IMR-90 (cell line): ENCODE measurements at regions not wholly inside any gene's neighbourhood (a gene's known extent, or its start where the extent isn't known, plus 50 kb on each side); places are given as distances from the start of the nearest gene placed in this dataset.

Experiments
- BHLHE40 ChIP-seq: fragments of 150-350 bp; IDR thresholded peaks from 2 replicates; pipeline ENCODE4 v1.6.1; 2016; ENCODE audit warnings: mild to moderate bottlenecking, low read depth, low read length
- CEBPB ChIP-seq: IDR thresholded peaks from 2 replicates; pipeline ENCODE4 v1.6.1; 2012; ENCODE audit warnings: low read depth, low read length, improper control_type of control experiment
- CHD1 ChIP-seq: IDR thresholded peaks from 2 replicates; pipeline ENCODE4 v1.6.1; 2012; ENCODE audit warnings: low read depth, low read length, improper control_type of control experiment
- MXI1 ChIP-seq: IDR thresholded peaks from 2 replicates; pipeline ENCODE4 v1.6.1; 2012; ENCODE audit warnings: low read depth, mild to moderate bottlenecking, low read length, moderate library complexity, borderline replicate concordance
- POLR2A ChIP-seq: IDR thresholded peaks from 2 replicates; pipeline ENCODE4 v1.6.1; 2012; ENCODE audit warnings: mild to moderate bottlenecking, low read depth, low read length
- RAD21 ChIP-seq: IDR thresholded peaks from 2 replicates; pipeline ENCODE4 v1.6.1; 2012; ENCODE audit warnings: low read length, improper control_type of control experiment
- RCOR1 ChIP-seq: IDR thresholded peaks from 2 replicates; pipeline ENCODE4 v1.6.1; 2012; ENCODE audit warnings: mild to moderate bottlenecking, low read length, improper control_type of control experiment; ENCODE audit not compliant: insufficient replicate concordance
- RFX5 ChIP-seq: IDR thresholded peaks from 2 replicates; pipeline ENCODE4 v1.8.0; 2012; ENCODE audit warnings: low read depth, mild to moderate bottlenecking, low read length, moderate library complexity
- USF2 ChIP-seq: fragments of 150-350 bp; IDR thresholded peaks from 2 replicates; pipeline ENCODE4 v1.6.1; 2017; ENCODE audit warnings: mild to moderate bottlenecking, antibody characterized with exemption, low read length, low read depth
- TF ChIP-seq, protein P1 (sequence below): conservative IDR thresholded peaks from 2 replicates; pipeline ENCODE4 v1.5.1; 2012; ENCODE audit warnings: mild to moderate bottlenecking, low read depth, low read length, improper control_type of control experiment

DNA sequence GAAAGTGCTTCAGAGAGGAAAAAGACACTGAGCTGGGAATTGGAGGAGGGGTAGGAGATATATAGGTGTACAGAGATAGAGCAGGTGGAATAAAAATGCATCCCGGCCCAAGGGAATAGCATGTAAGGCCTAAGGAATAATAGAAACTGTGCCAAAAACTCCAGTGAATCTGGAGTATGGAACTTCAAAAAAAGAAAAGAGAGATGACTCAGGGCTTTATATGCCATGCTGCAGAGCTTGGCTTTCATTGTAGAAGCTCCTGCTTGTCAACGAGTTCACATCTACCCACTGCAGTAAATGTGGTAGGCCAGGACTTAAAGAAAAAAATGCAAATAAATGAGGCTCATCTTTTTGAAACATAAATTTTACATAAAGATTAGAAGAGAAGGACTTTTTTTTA lies 131.8 kb downstream of the MREG start:
- TF ChIP-seq POLR2A, result no peak
- TF ChIP-seq, protein P1, sequence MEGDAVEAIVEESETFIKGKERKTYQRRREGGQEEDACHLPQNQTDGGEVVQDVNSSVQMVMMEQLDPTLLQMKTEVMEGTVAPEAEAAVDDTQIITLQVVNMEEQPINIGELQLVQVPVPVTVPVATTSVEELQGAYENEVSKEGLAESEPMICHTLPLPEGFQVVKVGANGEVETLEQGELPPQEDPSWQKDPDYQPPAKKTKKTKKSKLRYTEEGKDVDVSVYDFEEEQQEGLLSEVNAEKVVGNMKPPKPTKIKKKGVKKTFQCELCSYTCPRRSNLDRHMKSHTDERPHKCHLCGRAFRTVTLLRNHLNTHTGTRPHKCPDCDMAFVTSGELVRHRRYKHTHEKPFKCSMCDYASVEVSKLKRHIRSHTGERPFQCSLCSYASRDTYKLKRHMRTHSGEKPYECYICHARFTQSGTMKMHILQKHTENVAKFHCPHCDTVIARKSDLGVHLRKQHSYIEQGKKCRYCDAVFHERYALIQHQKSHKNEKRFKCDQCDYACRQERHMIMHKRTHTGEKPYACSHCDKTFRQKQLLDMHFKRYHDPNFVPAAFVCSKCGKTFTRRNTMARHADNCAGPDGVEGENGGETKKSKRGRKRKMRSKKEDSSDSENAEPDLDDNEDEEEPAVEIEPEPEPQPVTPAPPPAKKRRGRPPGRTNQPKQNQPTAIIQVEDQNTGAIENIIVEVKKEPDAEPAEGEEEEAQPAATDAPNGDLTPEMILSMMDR, result no peak
- TF ChIP-seq BHLHE40, result no peak
- no peak for TF ChIP-seq MXI1
- no peak for TF ChIP-seq RFX5
- TF ChIP-seq RCOR1, result no peak
- TF ChIP-seq CEBPB, result no peak
- no peak for TF ChIP-seq RAD21
- TF ChIP-seq USF2, result no peak
- no peak for TF ChIP-seq CHD1
